GM18505 (cell line): ENCODE measurements at regions not wholly inside any gene's neighbourhood (a gene's known extent, or its start where the extent isn't known, plus 50 kb on each side); places are given as distances from the start of the nearest gene placed in this dataset.

Source experiments
- ATAC-seq: cut with Tn5 transposase; IDR thresholded peaks from one replicate; pipeline ENCODE4 v1.9.1; 2021; ENCODE audit not compliant: unreplicated experiment
- POLR2A ChIP-seq: IDR thresholded peaks from 4 replicates; pipeline ENCODE4 v1.6.1; 2011; ENCODE audit warnings: borderline replicate concordance; ENCODE audit not compliant: insufficient read depth, insufficient read length; ENCODE audit errors: extremely low read depth

GRCh38 chr10:63727636-63728035 lies 206.4 kb downstream of the REEP3 start:
- no peak for TF ChIP-seq POLR2A
- ATAC-seq = no peak

- ATAC-seq = no peak
- no peak for TF ChIP-seq POLR2A
Observed at GRCh38 chr10:63735305-63735704, 214.1 kb downstream of the REEP3 start.

- no peak for TF ChIP-seq POLR2A
- no peak for ATAC-seq
Observed at GRCh38 chr10:63738410-63738809, 217.2 kb downstream of the REEP3 start.

- ATAC-seq = no peak
- TF ChIP-seq POLR2A = no peak
Observed at GRCh38 chr10:63744060-63744941, 223.1 kb downstream of the REEP3 start.

- no peak for TF ChIP-seq POLR2A
Observed at GRCh38 chr10:63749915-63750314, 228.7 kb downstream of the REEP3 start.

GRCh38 chr10:63751836-63752235 lies 230.6 kb downstream of the REEP3 start:
- no peak for TF ChIP-seq POLR2A
- no peak for ATAC-seq

More at GRCh38 chr10:63749915-63750314, 228.7 kb downstream of the REEP3 start:
- ATAC-seq = no peak

- no peak for ATAC-seq
- no peak for TF ChIP-seq POLR2A
Observed at GRCh38 chr10:63752318-63752717, 231.1 kb downstream of the REEP3 start.

- ATAC-seq = no peak
- TF ChIP-seq POLR2A = no peak
Observed at GRCh38 chr10:63753808-63754207, 232.6 kb downstream of the REEP3 start.

- no peak for TF ChIP-seq POLR2A
- ATAC-seq = no peak
Observed at GRCh38 chr10:63755441-63755840, 234.2 kb downstream of the REEP3 start.

- no peak for TF ChIP-seq POLR2A
- no peak for ATAC-seq
Observed at GRCh38 chr10:63757067-63757466, 235.9 kb downstream of the REEP3 start.

- TF ChIP-seq POLR2A = no peak
- no peak for ATAC-seq
Observed at GRCh38 chr10:63758080-63758479, 236.9 kb downstream of the REEP3 start.

GRCh38 chr10:63759335-63759734 lies 238.1 kb downstream of the REEP3 start:
- ATAC-seq = no peak
- no peak for TF ChIP-seq POLR2A

GRCh38 chr10:63760034-63760707 lies 239.0 kb downstream of the REEP3 start:
- no peak for ATAC-seq

GRCh38 chr10:63760708-63761047 lies 239.5 kb downstream of the REEP3 start:
- TF ChIP-seq POLR2A = no peak
- no peak for ATAC-seq

More at GRCh38 chr10:63760034-63760707, 239.0 kb downstream of the REEP3 start:
- TF ChIP-seq POLR2A = no peak
